ENCODE measurements at regions not wholly inside any gene's neighbourhood (a gene's known extent, or its start where the extent isn't known, plus 50 kb on each side); places are given as distances from the start of the nearest gene placed in this dataset.

DNA sequence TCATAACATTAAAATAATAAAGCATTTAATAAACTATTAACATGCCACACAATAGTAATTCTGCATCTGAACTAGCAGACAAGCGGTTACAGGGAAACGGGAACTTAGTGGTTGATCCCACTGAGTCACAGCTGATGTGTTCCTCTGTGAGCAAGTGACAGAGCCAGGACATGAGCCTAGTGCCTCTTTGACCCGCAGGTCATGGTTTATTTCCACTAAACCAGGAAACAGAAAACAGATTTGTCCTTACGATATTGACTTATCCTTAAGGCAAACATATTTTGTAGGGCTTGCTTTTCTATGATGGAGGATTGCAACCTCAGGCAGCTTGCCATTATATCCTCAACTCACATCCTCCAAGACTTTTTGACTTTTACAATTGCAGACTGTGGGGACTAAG, 987.3 kb downstream of the CCSER2 start:
- TF ChIP-seq, protein P1, sequence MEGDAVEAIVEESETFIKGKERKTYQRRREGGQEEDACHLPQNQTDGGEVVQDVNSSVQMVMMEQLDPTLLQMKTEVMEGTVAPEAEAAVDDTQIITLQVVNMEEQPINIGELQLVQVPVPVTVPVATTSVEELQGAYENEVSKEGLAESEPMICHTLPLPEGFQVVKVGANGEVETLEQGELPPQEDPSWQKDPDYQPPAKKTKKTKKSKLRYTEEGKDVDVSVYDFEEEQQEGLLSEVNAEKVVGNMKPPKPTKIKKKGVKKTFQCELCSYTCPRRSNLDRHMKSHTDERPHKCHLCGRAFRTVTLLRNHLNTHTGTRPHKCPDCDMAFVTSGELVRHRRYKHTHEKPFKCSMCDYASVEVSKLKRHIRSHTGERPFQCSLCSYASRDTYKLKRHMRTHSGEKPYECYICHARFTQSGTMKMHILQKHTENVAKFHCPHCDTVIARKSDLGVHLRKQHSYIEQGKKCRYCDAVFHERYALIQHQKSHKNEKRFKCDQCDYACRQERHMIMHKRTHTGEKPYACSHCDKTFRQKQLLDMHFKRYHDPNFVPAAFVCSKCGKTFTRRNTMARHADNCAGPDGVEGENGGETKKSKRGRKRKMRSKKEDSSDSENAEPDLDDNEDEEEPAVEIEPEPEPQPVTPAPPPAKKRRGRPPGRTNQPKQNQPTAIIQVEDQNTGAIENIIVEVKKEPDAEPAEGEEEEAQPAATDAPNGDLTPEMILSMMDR (IDR thresholded peaks at IDR 0.05) = no peak
- no peak for ATAC-seq (ENCODE audit: low FRiP score)
- DNase-seq (ENCODE audit: low spot score) = no peak

DNA sequence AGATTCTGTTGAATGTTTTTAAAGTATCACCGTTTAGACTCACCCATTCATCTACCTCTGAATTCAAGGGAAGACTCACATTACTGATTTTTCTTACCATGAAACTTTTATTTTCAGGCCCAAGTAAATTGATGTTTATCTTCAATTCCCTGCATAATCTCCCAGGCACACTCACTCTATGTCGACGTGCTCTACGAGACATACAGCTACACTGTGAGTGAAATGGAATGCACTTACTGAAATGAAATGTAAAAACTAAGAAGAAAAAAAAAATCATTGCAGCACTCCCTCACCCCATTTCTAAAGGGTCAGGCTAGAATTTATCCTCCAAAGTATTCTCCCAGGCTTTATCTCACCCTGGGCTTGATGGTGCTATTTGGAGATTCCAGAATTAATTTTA, 987.9 kb downstream of the CCSER2 start:
- TF ChIP-seq, protein P1 (IDR thresholded peaks at IDR 0.05) = no peak
- DNase-seq (ENCODE audit: low spot score) (no peak), ATAC-seq (ENCODE audit: low FRiP score) (no peak)

DNA sequence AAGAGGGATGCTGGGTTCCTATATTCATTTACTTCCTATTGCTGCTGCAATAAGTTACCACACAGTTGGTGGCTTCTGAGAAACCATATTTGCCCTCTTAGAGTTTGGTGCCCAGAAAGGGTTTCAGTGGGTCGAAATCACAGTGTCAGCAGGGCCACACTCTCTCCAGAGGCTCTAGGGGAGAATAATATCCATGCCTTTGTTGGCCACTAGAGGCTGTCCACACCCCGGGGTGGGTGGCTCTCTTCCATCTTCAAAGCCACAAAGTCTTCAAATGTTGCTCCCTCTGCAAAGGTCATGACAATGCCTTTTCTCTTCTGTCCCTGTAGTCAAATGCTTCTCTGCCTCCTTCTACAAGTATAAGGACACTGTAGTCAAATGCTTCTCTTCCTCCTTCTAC, 989.4 kb downstream of the CCSER2 start:
- ATAC-seq (ENCODE audit: low FRiP score) (no peak), DNase-seq (ENCODE audit: low spot score) (no peak)
- TF ChIP-seq, protein P1 (IDR thresholded peaks at IDR 0.05) = no peak

- ATAC-seq (ENCODE audit: low FRiP score) = no peak
These were observed 990.7 kb downstream of the CCSER2 start for GRCh38 chr10:85318809-85319807.

GRCh38 chr10:85319826-85320225, 991.4 kb downstream of the CCSER2 start:
- TF ChIP-seq, protein P1 (IDR thresholded peaks at IDR 0.05) = no peak
- no peak for ATAC-seq (ENCODE audit: low FRiP score)

More at GRCh38 chr10:85318809-85319807, 990.7 kb downstream of the CCSER2 start:
- no peak for DNase-seq (ENCODE audit: low spot score)
- TF ChIP-seq, protein P1 (IDR thresholded peaks at IDR 0.05) = no peak

DNA sequence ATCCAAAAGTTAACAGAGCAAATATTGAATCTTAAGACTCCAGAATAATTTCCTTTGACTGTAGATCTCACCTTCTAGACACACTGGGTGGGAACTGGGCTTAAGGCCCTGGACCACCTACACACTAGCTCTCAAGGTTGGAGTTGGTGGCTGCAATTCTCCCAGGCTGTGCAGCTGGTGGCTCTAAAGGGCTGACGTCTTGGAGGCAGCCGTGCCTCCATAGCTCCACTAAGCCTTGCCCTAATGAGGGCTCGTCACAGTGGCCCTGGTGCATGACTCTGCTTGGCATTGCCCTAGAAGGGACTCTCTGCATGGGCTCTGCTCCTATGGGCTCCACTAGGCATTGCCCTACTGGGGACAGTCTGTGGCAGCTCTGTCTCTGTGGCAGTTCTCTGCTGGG, 1005.2 kb downstream of the CCSER2 start:
- TF ChIP-seq, protein P1 (IDR thresholded peaks at IDR 0.05) = no peak
- DNase-seq (ENCODE audit: low spot score) = no peak
- no peak for ATAC-seq (ENCODE audit: low FRiP score)

More at GRCh38 chr10:85319826-85320225, 991.4 kb downstream of the CCSER2 start:
- no peak for DNase-seq (ENCODE audit: low spot score)

DNA sequence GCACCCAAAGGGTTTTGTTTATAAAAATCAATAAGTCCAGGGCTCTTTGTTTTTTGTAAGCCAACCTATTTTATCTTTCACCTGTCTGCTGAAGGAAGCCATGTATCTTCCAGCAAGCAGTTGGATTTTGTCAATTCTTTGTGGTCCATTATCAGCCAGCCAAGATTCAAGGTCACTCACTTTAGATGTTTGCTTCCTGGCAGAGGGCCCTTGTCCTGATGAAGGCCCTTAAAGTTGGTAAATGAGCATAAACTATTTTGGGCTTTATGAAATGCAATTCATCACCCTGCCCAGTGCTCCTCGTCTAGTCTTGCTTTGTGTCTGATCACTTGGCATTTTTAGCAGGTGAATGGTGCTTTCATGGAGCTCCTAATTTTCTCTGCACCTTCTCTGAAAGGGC, 1004.2 kb downstream of the GRID1 start:
- DNase-seq (ENCODE audit: low spot score) (no peak), ATAC-seq (ENCODE audit: low FRiP score) (no peak)
- TF ChIP-seq, protein P1 (IDR thresholded peaks at IDR 0.05) = no peak
